ENCODE measurements at regions not wholly inside any gene's neighbourhood (a gene's known extent, or its start where the extent isn't known, plus 50 kb on each side); places are given as distances from the start of the nearest gene placed in this dataset.

GRCh38 chr6:23927935-23928334 lies 198.1 kb upstream of the NRSN1 start:
- no peak overlapping the region for H3K27ac ChIP-seq (ENCODE audit: low read length)
- H3K4me3 ChIP-seq (ENCODE audit: low read length): no peak overlapping the region
- no peak overlapping the region for H3K9ac ChIP-seq (ENCODE audit: low read length)
- H3K36me3 ChIP-seq (ENCODE audit: control insufficient read depth, low read depth, low read length): no peaks in the 10 kb centered on the region
- H3K4me1 ChIP-seq (ENCODE audit: control insufficient read depth, low read depth, low read length): no peaks in the 10 kb centered on the region
- H3K27me3 ChIP-seq (ENCODE audit: control insufficient read depth, insufficient read depth, low read length): no peaks in the 10 kb centered on the region
- H3K9me3 ChIP-seq (ENCODE audit: control insufficient read depth, low read depth, low read length): no peaks in the 10 kb centered on the region

GRCh38 chr6:23929201-23929600 lies 196.8 kb upstream of the NRSN1 start:
- H3K27me3 ChIP-seq (ENCODE audit: control insufficient read depth, insufficient read depth, low read length): no peaks in the 10 kb centered on the region
- no peak overlapping the region for H3K27ac ChIP-seq (ENCODE audit: low read length)
- H3K4me1 ChIP-seq (ENCODE audit: control insufficient read depth, low read depth, low read length): no peaks in the 10 kb centered on the region
- H3K9ac ChIP-seq (ENCODE audit: low read length): no peak overlapping the region
- H3K36me3 ChIP-seq (ENCODE audit: control insufficient read depth, low read depth, low read length): no peaks in the 10 kb centered on the region
- H3K4me3 ChIP-seq (ENCODE audit: low read length): no peak overlapping the region
- H3K9me3 ChIP-seq (ENCODE audit: control insufficient read depth, low read depth, low read length): no peaks in the 10 kb centered on the region

- no peak overlapping the region for H3K4me3 ChIP-seq (ENCODE audit: low read length)
- no peak overlapping the region for H3K9ac ChIP-seq (ENCODE audit: low read length)
- no peaks in the 10 kb centered on the region for H3K27me3 ChIP-seq (ENCODE audit: control insufficient read depth, insufficient read depth, low read length)
- H3K36me3 ChIP-seq (ENCODE audit: control insufficient read depth, low read depth, low read length): no peaks in the 10 kb centered on the region
- no peaks in the 10 kb centered on the region for H3K4me1 ChIP-seq (ENCODE audit: control insufficient read depth, low read depth, low read length)
- no peak overlapping the region for H3K27ac ChIP-seq (ENCODE audit: low read length)
- H3K9me3 ChIP-seq (ENCODE audit: control insufficient read depth, low read depth, low read length): no peaks in the 10 kb centered on the region
These were observed 185.5 kb upstream of the NRSN1 start for GRCh38 chr6:23940466-23940865.

- no peak overlapping the region for H3K4me3 ChIP-seq (ENCODE audit: low read length)
- peaks cover 4% of the 10 kb centered on the region for H3K4me1 ChIP-seq (ENCODE audit: control insufficient read depth, low read depth, low read length)
- H3K27ac ChIP-seq (ENCODE audit: low read length): no peak overlapping the region
- H3K27me3 ChIP-seq (ENCODE audit: control insufficient read depth, insufficient read depth, low read length): no peaks in the 10 kb centered on the region
- H3K9ac ChIP-seq (ENCODE audit: low read length): no peak overlapping the region
- no peaks in the 10 kb centered on the region for H3K36me3 ChIP-seq (ENCODE audit: control insufficient read depth, low read depth, low read length)
- H3K9me3 ChIP-seq (ENCODE audit: control insufficient read depth, low read depth, low read length): no peaks in the 10 kb centered on the region
These were observed 174.3 kb upstream of the NRSN1 start for GRCh38 chr6:23951691-23952090.

GRCh38 chr6:23952245-23952644 lies 173.8 kb upstream of the NRSN1 start:
- Histone ChIP-seq H3K27ac (ENCODE audit: low read length) (no peak overlapping the region), H3K27me3 (ENCODE audit: control insufficient read depth, insufficient read depth, low read length) (no peaks in the 10 kb centered on the region), H3K9ac (ENCODE audit: low read length) (no peak overlapping the region), H3K36me3 (ENCODE audit: control insufficient read depth, low read depth, low read length) (no peaks in the 10 kb centered on the region), H3K4me3 (ENCODE audit: low read length) (no peak overlapping the region), H3K4me1 (ENCODE audit: control insufficient read depth, low read depth, low read length) (peaks cover 9% of the 10 kb centered on the region), H3K9me3 (ENCODE audit: control insufficient read depth, low read depth, low read length) (no peaks in the 10 kb centered on the region)

GRCh38 chr6:23953976-23954375 lies 172.0 kb upstream of the NRSN1 start:
- Histone ChIP-seq H3K27ac (ENCODE audit: low read length) (no peak overlapping the region), H3K9ac (ENCODE audit: low read length) (no peak overlapping the region), H3K4me3 (ENCODE audit: low read length) (no peak overlapping the region), H3K9me3 (ENCODE audit: control insufficient read depth, low read depth, low read length) (no peaks in the 10 kb centered on the region), H3K36me3 (ENCODE audit: control insufficient read depth, low read depth, low read length) (no peaks in the 10 kb centered on the region), H3K27me3 (ENCODE audit: control insufficient read depth, insufficient read depth, low read length) (no peaks in the 10 kb centered on the region), H3K4me1 (ENCODE audit: control insufficient read depth, low read depth, low read length) (peaks cover 10% of the 10 kb centered on the region)

GRCh38 chr6:23957017-23957416 lies 169.0 kb upstream of the NRSN1 start:
- H3K9me3 ChIP-seq (ENCODE audit: control insufficient read depth, low read depth, low read length): no peaks in the 10 kb centered on the region
- H3K4me1 ChIP-seq (ENCODE audit: control insufficient read depth, low read depth, low read length): peaks cover 10% of the 10 kb centered on the region
- H3K36me3 ChIP-seq (ENCODE audit: control insufficient read depth, low read depth, low read length): no peaks in the 10 kb centered on the region
- H3K27ac ChIP-seq (ENCODE audit: low read length): no peak overlapping the region
- H3K27me3 ChIP-seq (ENCODE audit: control insufficient read depth, insufficient read depth, low read length): no peaks in the 10 kb centered on the region
- no peak overlapping the region for H3K9ac ChIP-seq (ENCODE audit: low read length)
- no peak overlapping the region for H3K4me3 ChIP-seq (ENCODE audit: low read length)

- Histone ChIP-seq H3K9ac (ENCODE audit: low read length) (no peak overlapping the region), H3K4me3 (ENCODE audit: low read length) (no peak overlapping the region), H3K4me1 (ENCODE audit: control insufficient read depth, low read depth, low read length) (no peaks in the 10 kb centered on the region), H3K36me3 (ENCODE audit: control insufficient read depth, low read depth, low read length) (no peaks in the 10 kb centered on the region), H3K27ac (ENCODE audit: low read length) (no peak overlapping the region), H3K9me3 (ENCODE audit: control insufficient read depth, low read depth, low read length) (no peaks in the 10 kb centered on the region), H3K27me3 (ENCODE audit: control insufficient read depth, insufficient read depth, low read length) (no peaks in the 10 kb centered on the region)
These were observed 161.2 kb upstream of the NRSN1 start for GRCh38 chr6:23964865-23965264.

GRCh38 chr6:23969344-23969743 lies 156.7 kb upstream of the NRSN1 start:
- Histone ChIP-seq H3K4me1 (ENCODE audit: control insufficient read depth, low read depth, low read length) (no peaks in the 10 kb centered on the region), H3K36me3 (ENCODE audit: control insufficient read depth, low read depth, low read length) (no peaks in the 10 kb centered on the region), H3K27ac (ENCODE audit: low read length) (no peak overlapping the region), H3K27me3 (ENCODE audit: control insufficient read depth, insufficient read depth, low read length) (no peaks in the 10 kb centered on the region), H3K9ac (ENCODE audit: low read length) (no peak overlapping the region), H3K4me3 (ENCODE audit: low read length) (no peak overlapping the region), H3K9me3 (ENCODE audit: control insufficient read depth, low read depth, low read length) (no peaks in the 10 kb centered on the region)

- no peak overlapping the region for H3K27ac ChIP-seq (ENCODE audit: low read length)
- H3K36me3 ChIP-seq (ENCODE audit: control insufficient read depth, low read depth, low read length): no peaks in the 10 kb centered on the region
- no peaks in the 10 kb centered on the region for H3K9me3 ChIP-seq (ENCODE audit: control insufficient read depth, low read depth, low read length)
- no peaks in the 10 kb centered on the region for H3K4me1 ChIP-seq (ENCODE audit: control insufficient read depth, low read depth, low read length)
- no peaks in the 10 kb centered on the region for H3K27me3 ChIP-seq (ENCODE audit: control insufficient read depth, insufficient read depth, low read length)
- H3K4me3 ChIP-seq (ENCODE audit: low read length): no peak overlapping the region
- no peak overlapping the region for H3K9ac ChIP-seq (ENCODE audit: low read length)
These were observed 148.3 kb upstream of the NRSN1 start for GRCh38 chr6:23977706-23978105.

GRCh38 chr6:23980965-23981364 lies 145.1 kb upstream of the NRSN1 start:
- Histone ChIP-seq H3K4me3 (ENCODE audit: low read length) (no peak overlapping the region), H3K9me3 (ENCODE audit: control insufficient read depth, low read depth, low read length) (no peaks in the 10 kb centered on the region), H3K9ac (ENCODE audit: low read length) (no peak overlapping the region), H3K4me1 (ENCODE audit: control insufficient read depth, low read depth, low read length) (no peaks in the 10 kb centered on the region), H3K27ac (ENCODE audit: low read length) (no peak overlapping the region), H3K36me3 (ENCODE audit: control insufficient read depth, low read depth, low read length) (no peaks in the 10 kb centered on the region), H3K27me3 (ENCODE audit: control insufficient read depth, insufficient read depth, low read length) (no peaks in the 10 kb centered on the region)

- no peaks in the 10 kb centered on the region for H3K36me3 ChIP-seq (ENCODE audit: control insufficient read depth, low read depth, low read length)
- no peaks in the 10 kb centered on the region for H3K4me1 ChIP-seq (ENCODE audit: control insufficient read depth, low read depth, low read length)
- H3K27me3 ChIP-seq (ENCODE audit: control insufficient read depth, insufficient read depth, low read length): no peaks in the 10 kb centered on the region
- no peak overlapping the region for H3K27ac ChIP-seq (ENCODE audit: low read length)
- H3K9ac ChIP-seq (ENCODE audit: low read length): no peak overlapping the region
- no peak overlapping the region for H3K4me3 ChIP-seq (ENCODE audit: low read length)
- no peaks in the 10 kb centered on the region for H3K9me3 ChIP-seq (ENCODE audit: control insufficient read depth, low read depth, low read length)
These were observed 144.1 kb upstream of the NRSN1 start for GRCh38 chr6:23981923-23982322.
